PC-3 (cell line): ENCODE measurements at regions not wholly inside any gene's neighbourhood (a gene's known extent, or its start where the extent isn't known, plus 50 kb on each side); places are given as distances from the start of the nearest gene placed in this dataset.

ENCODE experiments used
- ATAC-seq: fragments of 200-7000 bp; cut with Tn5 transposase; 2 replicates; pipeline ENCODE4 v1.9.1; 2020; ENCODE audit warnings: mild to moderate bottlenecking, moderate library complexity
- BruUV-seq: library from RNA; stranded (reverse); fragments of 400-500 nt; replicated peaks from 2 replicates; lab custom pipeline; 2021; lab: Mats Ljungman, UMichigan
- CTCF ChIA-PET: fragments of 300-600 bp; sonication (Branson Sonifier 250); formaldehyde crosslinking; loops from one replicate; lab custom pipeline; 2022; ENCODE audit warnings: antibody characterized with exemption; lab: Charles Lee
- POLR2A ChIA-PET: fragments of 300-600 bp; sonication (Branson Sonifier 250); formaldehyde crosslinking; loops from one replicate; lab custom pipeline; 2022; ENCODE audit warnings: antibody characterized with exemption; ENCODE audit not compliant: unreplicated experiment; lab: Charles Lee
- DNase-seq: peaks from one replicate; pipeline ENCODE4 v3.0.0-alpha.2; 2015
- H2AFZ ChIP-seq: fragments of 300-600 bp; sonication (generic); 2 replicates; pipeline ENCODE4 v1.6.0; 2016; ENCODE audit warnings: antibody characterized with exemption, low read length
- H3F3A ChIP-seq: fragments of 300-600 bp; sonication (generic); one replicate; pipeline ENCODE4 v1.6.0; 2017; ENCODE audit warnings: antibody characterized with exemption, low read length, control low read depth, mild to moderate bottlenecking; ENCODE audit not compliant: unreplicated experiment
- H3K27ac ChIP-seq: fragments of 300-600 bp; sonication (generic); 2 replicates; pipeline ENCODE4 v1.5.1; 2016; ENCODE audit warnings: mild to moderate bottlenecking, low read length
- H3K27me3 ChIP-seq: fragments of 300-600 bp; sonication (generic); 2 replicates; pipeline ENCODE4 v1.6.1; 2016; ENCODE audit warnings: low read length, mixed read lengths
- H3K36me3 ChIP-seq: fragments of 300-600 bp; sonication (generic); 2 replicates; pipeline ENCODE4 v1.6.1; 2016; ENCODE audit warnings: low read depth, mixed run types, low read length, mixed read lengths
- H3K4me1 ChIP-seq: fragments of 300-600 bp; sonication (generic); 2 replicates; pipeline ENCODE4 v1.5.1; 2016; ENCODE audit warnings: low read length; ENCODE audit not compliant: insufficient read depth
- H3K4me2 ChIP-seq: fragments of 300-600 bp; sonication (generic); 2 replicates; pipeline ENCODE4 v1.6.0; 2016; ENCODE audit warnings: low read length
- H3K4me3 ChIP-seq: fragments of 300-600 bp; sonication (generic); 2 replicates; pipeline ENCODE4 v1.5.1; 2016; ENCODE audit warnings: mild to moderate bottlenecking, low read length, mixed read lengths
- H3K79me2 ChIP-seq: fragments of 300-600 bp; sonication (generic); 2 replicates; pipeline ENCODE4 v1.6.1; 2017; ENCODE audit warnings: low read length, mixed read lengths
- H3K9ac ChIP-seq: fragments of 300-600 bp; sonication (generic); 2 replicates; pipeline ENCODE4 v1.6.0; 2016; ENCODE audit warnings: mild to moderate bottlenecking, low read length
- H3K9me2 ChIP-seq: fragments of 300-600 bp; sonication (generic); replicated peaks from 2 replicates; pipeline ENCODE4 v1.6.1; 2016; ENCODE audit warnings: mixed run types, low read length, mixed read lengths
- H3K9me3 ChIP-seq: fragments of 300-600 bp; sonication (generic); 2 replicates; pipeline ENCODE4 v1.6.1; 2016; ENCODE audit warnings: low read length, mixed read lengths
- H4K20me1 ChIP-seq: fragments of 300-600 bp; sonication (generic); 2 replicates; pipeline ENCODE4 v1.6.1; 2016; ENCODE audit warnings: low read length, mixed read lengths
- CTCF ChIP-seq: fragments of 300-600 bp; sonication (generic); conservative IDR thresholded peaks from 2 replicates; pipeline ENCODE4 v1.5.1; 2017; ENCODE audit warnings: antibody characterized with exemption, low read depth, mild to moderate bottlenecking, low read length
- EZH2 ChIP-seq: fragments of 300-600 bp; sonication (generic); IDR thresholded peaks from one replicate; pipeline ENCODE4 v1.6.1; 2017; ENCODE audit warnings: antibody characterized with exemption, mild to moderate bottlenecking, low read length; ENCODE audit not compliant: unreplicated experiment
- EZH2phosphoT487 ChIP-seq: fragments of 300-600 bp; sonication (generic); IDR thresholded peaks from 2 replicates; pipeline ENCODE4 v1.6.1; 2018; ENCODE audit warnings: mild to moderate bottlenecking, antibody characterized with exemption, low read length, borderline replicate concordance
- intact Hi-C: fragments of 100-400 bp; cut with micrococcal nuclease; formaldehyde crosslinking; loops from 2 replicates; pipeline ENCODE4 v1.9.0; 2023

GRCh38 chr4:175930471-175930870, 118.4 kb upstream of the GPM6A start:
- DNase-seq (no peak), ATAC-seq (no peak)
- no TSS peak for BruUV-seq
- TF ChIP-seq CTCF (no peak), EZH2phosphoT487 (no peak), EZH2 (no peak)
- Histone ChIP-seq H3K9me2 (no peaks in the 10 kb centered on the region), H3K9me3 (no peaks in the 10 kb centered on the region), H3K27me3 (no peaks in the 10 kb centered on the region), H3K4me1 (peaks cover 35% of the 10 kb centered on the region), H3K79me2 (no peaks in the 10 kb centered on the region), H3K36me3 (no peaks in the 10 kb centered on the region), H3K9ac (no peak overlapping the region), H3K4me2 (peak overlapping the region; percentile 68), H3K4me3 (peak overlapping the region; percentile 59; the same call in 1 of the 2 replicates), H4K20me1 (no peaks in the 10 kb centered on the region), H3F3A (peaks cover 4% of the 10 kb centered on the region), H2AFZ (0 out of 2 replicates have a peak overlapping the region, but pooled peaks have one; percentile 65), H3K27ac (no peak overlapping the region)
- ChIA-PET CTCF (no interaction called here), POLR2A (interaction anchor here (0.7 kb wide), 1 partner anchor 267 kb away, joined by 4 read pairs; no protein-coding TSS in a partner anchor)
- intact Hi-C loops, result no loop called here

GRCh38 chr4:175932116-175932515, 120.1 kb upstream of the GPM6A start:
- Histone ChIP-seq H3K9me3 (no peaks in the 10 kb centered on the region), H3K27me3 (no peaks in the 10 kb centered on the region), H3K9ac (no peak overlapping the region), H3K27ac (no peak overlapping the region), H3K79me2 (no peaks in the 10 kb centered on the region), H3K9me2 (no peaks in the 10 kb centered on the region), H3K4me2 (no peak overlapping the region), H3K4me1 (peaks cover 35% of the 10 kb centered on the region), H3F3A (peaks cover 4% of the 10 kb centered on the region), H2AFZ (no peak overlapping the region), H4K20me1 (no peaks in the 10 kb centered on the region), H3K4me3 (no peak overlapping the region), H3K36me3 (no peaks in the 10 kb centered on the region)
- intact Hi-C loops, result no loop called here
- DNase-seq (no peak), ATAC-seq (no peak)
- TF ChIP-seq EZH2 (no peak), CTCF (no peak), EZH2phosphoT487 (no peak)
- no TSS peak for BruUV-seq
- ChIA-PET POLR2A (no interaction called here), CTCF (no interaction called here)

- no peaks in the 10 kb centered on the region for H3K79me2 ChIP-seq
- ATAC-seq (no peak), DNase-seq (no peak)
- H3K27ac ChIP-seq, result no peak overlapping the region
- no peak overlapping the region for H2AFZ ChIP-seq
- no peak overlapping the region for H3K9ac ChIP-seq
- BruUV-seq, result no TSS peak
- H3K9me3 ChIP-seq, result no peaks in the 10 kb centered on the region
- POLR2A ChIA-PET, result no interaction called here
- intact Hi-C loops, result no loop called here
- H3K4me2 ChIP-seq, result peak overlapping the region; percentile 68
- no peak overlapping the region for H3K4me3 ChIP-seq
- H4K20me1 ChIP-seq, result no peaks in the 10 kb centered on the region
- peaks cover 4% of the 10 kb centered on the region for H3F3A ChIP-seq
- no peaks in the 10 kb centered on the region for H3K27me3 ChIP-seq
- no peaks in the 10 kb centered on the region for H3K36me3 ChIP-seq
- H3K9me2 ChIP-seq, result no peaks in the 10 kb centered on the region
- peaks cover 27% of the 10 kb centered on the region for H3K4me1 ChIP-seq
- TF ChIP-seq CTCF, result no peak
- TF ChIP-seq EZH2phosphoT487, result no peak
- no peak for TF ChIP-seq EZH2
- CTCF ChIA-PET, result no interaction called here
Measured at GRCh38 chr4:175934506-175934905, 122.4 kb upstream of the GPM6A start.
